Upper lobe of left lung (tissue), 6 donors: ENCODE measurements at regions not wholly inside any gene's neighbourhood (a gene's known extent, or its start where the extent isn't known, plus 50 kb on each side); places are given as distances from the start of the nearest gene placed in this dataset.

Experiments used
- ATAC-seq, 2 donors: fragments of 200-7000 bp; cut with Tn5 transposase; one replicate each; pipeline ENCODE4 v1.9.1; 2022; ENCODE audit warnings: mild to moderate bottlenecking in 2 of 2, moderate library complexity in 2 of 2; ENCODE audit not compliant: low FRiP score in 2 of 2
- DNase-seq, 2 donors: peaks; one replicate each; pipeline ENCODE4 v3.0.0-alpha.2; 2019 to 2020
- H3K27ac ChIP-seq, 4 donors: fragments of 200-600 bp; sonication (generic); one replicate each; pipeline ENCODE4 v1.5.1; 2016 to 2019
- H3K27me3 ChIP-seq, 4 donors: fragments of 200-600 bp; sonication (generic); one replicate each; pipeline ENCODE4 v1.5.1; 2017 to 2019
- H3K36me3 ChIP-seq, 4 donors: fragments of 200-600 bp; sonication (generic); one replicate each; pipeline ENCODE4 v1.5.1; 2016 to 2019
- H3K4me1 ChIP-seq, 4 donors: fragments of 200-600 bp; sonication (generic); one replicate each; pipeline ENCODE4 v1.5.1; 2018 to 2019
- H3K4me3 ChIP-seq, 4 donors: fragments of 200-600 bp; sonication (generic); one replicate each; pipeline ENCODE4 v1.5.1; 2017 to 2019; ENCODE audit warnings: mild to moderate bottlenecking in 2 of 4, moderate library complexity in 1 of 4
- H3K9me3 ChIP-seq, 4 donors: fragments of 200-600 bp; sonication (generic); one replicate each; pipeline ENCODE4 v1.5.1; 2018 to 2019
- CTCF ChIP-seq, 6 experiments: fragments of 450-650 bp in 4 of 6; fragments of 200-600 bp in 2 of 6; sonication (generic) in 2 of 6; IDR thresholded peaks; one replicate each; pipeline ENCODE4 v1.5.1; 2016 to 2019; ENCODE audit warnings: antibody characterized with exemption in 6 of 6
- EP300 ChIP-seq, 4 donors: sonication (generic); formaldehyde crosslinking; IDR thresholded peaks; one replicate each; pipeline ENCODE4 v1.5.1; 2017; ENCODE audit warnings: antibody characterized with exemption in 4 of 4, control low read depth in 2 of 4
- POLR2A ChIP-seq, 4 donors: fragments of 450-650 bp; IDR thresholded peaks; one replicate each; pipeline ENCODE4 v1.5.1; 2016 to 2017; ENCODE audit warnings: antibody characterized with exemption in 4 of 4, mild to moderate bottlenecking in 2 of 4
- POLR2AphosphoS5 ChIP-seq, 2 donors: sonication (generic); formaldehyde crosslinking; IDR thresholded peaks; one replicate each; pipeline ENCODE4 v1.5.1; 2017; ENCODE audit warnings: antibody characterized with exemption in 2 of 2
- WGBS, 2 donors: methylation state at CpG; one replicate each; pipeline ENCODE4 v1.1.5; 2017 to 2018; 5-methylcytosine and 5-hydroxymethylcytosine counted together
- donor health status: DM: no; HTN: no; CAD: no; lungs with moderate emphysema.
- donor health status: DM: no; HTN: yes; CAD: no; lungs with severe emphysema.

DNA sequence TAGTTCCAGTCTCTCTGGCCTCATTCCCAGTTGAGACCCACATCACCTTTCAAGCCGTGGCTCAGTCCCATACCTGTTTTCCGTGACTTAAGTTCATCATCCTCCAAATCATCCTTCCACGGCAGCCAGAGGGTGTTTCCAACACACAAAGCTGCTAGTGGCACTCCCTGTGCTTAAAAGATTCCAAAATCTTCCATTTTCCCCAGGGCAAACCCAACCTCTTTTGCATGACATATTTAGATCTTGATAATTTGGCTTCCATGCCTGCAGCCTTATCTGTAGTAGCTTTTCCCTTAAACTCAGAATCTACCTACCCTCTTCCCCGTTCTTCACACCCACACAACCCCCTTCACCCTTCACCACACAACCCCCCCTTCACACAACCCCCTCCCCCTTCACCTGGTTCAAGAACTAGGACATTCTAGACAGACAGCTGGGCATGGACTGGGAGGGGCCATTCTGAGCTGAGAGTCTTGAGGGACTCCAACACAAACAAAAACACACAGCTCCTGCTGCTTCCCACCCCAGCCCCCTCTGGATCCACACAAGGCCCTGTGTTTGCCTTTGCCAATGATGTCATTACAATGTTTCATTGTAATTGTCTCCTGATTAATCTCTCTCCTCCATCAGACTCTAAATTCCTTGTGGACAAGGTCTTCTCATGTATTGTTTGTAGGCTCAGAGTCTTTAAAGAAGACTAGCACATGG is 268.2 kb downstream of the SH3GL2 start:
- Histone ChIP-seq H3K27me3 (no peaks in the 10 kb centered on the region), H3K4me1 (no peaks in the 10 kb centered on the region), H3K27ac (no peak overlapping the region), H3K36me3 (no peaks in the 10 kb centered on the region), H3K4me3 (no peak overlapping the region), H3K9me3 (peaks cover 0 to 13% (median 3%) of the 10 kb centered on the region in 4 donors)
- ATAC-seq (no peak), DNase-seq (no peak)
- WGBS, 2 donors = 73 to 78% methylated on average over 4 of the region's 4 CpGs
- no peak for TF ChIP-seq POLR2A (IDR thresholded peaks at IDR 0.05)
- no peak for TF ChIP-seq POLR2AphosphoS5 (IDR thresholded peaks at IDR 0.05)

- TF ChIP-seq POLR2A (IDR thresholded peaks at IDR 0.05) (no peak), POLR2AphosphoS5 (IDR thresholded peaks at IDR 0.05) (no peak), CTCF (IDR thresholded peaks at IDR 0.05) (no peak), EP300 (IDR thresholded peaks at IDR 0.05) (no peak)
- H3K27ac ChIP-seq = no peak overlapping the region
- no peak for ATAC-seq
- no peaks in the 10 kb centered on the region for H3K36me3 ChIP-seq
- H3K27me3 ChIP-seq = no peaks in the 10 kb centered on the region
- DNase-seq = no peak
- H3K9me3 ChIP-seq = peaks cover 0 to 13% (median 3%) of the 10 kb centered on the region in 4 donors
- 40 to 68% methylated on average over 3 of the region's 3 CpGs for WGBS, 2 donors
- H3K4me3 ChIP-seq = no peak overlapping the region
- H3K4me1 ChIP-seq = no peaks in the 10 kb centered on the region
Observed at GRCh38 chr9:17847908-17848307, 269.0 kb downstream of the SH3GL2 start.

- Histone ChIP-seq H3K9me3 (no peaks in the 10 kb centered on the region), H3K4me3 (no peak overlapping the region), H3K27me3 (no peaks in the 10 kb centered on the region), H3K27ac (no peak overlapping the region), H3K36me3 (no peaks in the 10 kb centered on the region), H3K4me1 (no peaks in the 10 kb centered on the region)
- ATAC-seq (no peak), DNase-seq (no peak)
- TF ChIP-seq CTCF (IDR thresholded peaks at IDR 0.05) (no peak), POLR2AphosphoS5 (IDR thresholded peaks at IDR 0.05) (no peak), EP300 (IDR thresholded peaks at IDR 0.05) (no peak), POLR2A (IDR thresholded peaks at IDR 0.05) (no peak)
- 33 to 53% methylated on average over 1 to 2 of the region's 2 CpGs for WGBS, 2 donors
Observed at GRCh38 chr9:17852108-17852507, 273.2 kb downstream of the SH3GL2 start.

DNA sequence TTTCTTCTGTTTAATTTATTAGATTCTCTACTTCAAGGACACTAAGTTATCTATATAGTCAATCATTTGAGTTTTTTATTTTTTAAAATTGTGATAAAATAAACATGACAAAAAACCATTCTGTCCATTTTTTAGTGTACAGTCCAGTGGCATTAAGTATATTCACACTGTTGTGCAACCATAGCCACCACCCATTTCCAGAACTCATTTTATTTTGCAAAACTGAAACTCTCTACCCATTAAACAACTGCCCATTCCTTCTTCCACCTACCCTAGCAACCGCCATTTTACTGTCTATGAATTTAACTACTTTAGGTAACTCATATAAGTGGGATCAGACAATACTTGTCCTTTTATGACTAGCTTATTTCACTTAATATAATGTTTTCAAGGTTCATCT is 275.6 kb downstream of the SH3GL2 start:
- Histone ChIP-seq H3K27me3 (no peaks in the 10 kb centered on the region), H3K27ac (no peak overlapping the region), H3K36me3 (no peaks in the 10 kb centered on the region), H3K4me1 (no peaks in the 10 kb centered on the region), H3K4me3 (no peak overlapping the region), H3K9me3 (no peaks in the 10 kb centered on the region)
- TF ChIP-seq POLR2A (IDR thresholded peaks at IDR 0.05) (no peak), CTCF (IDR thresholded peaks at IDR 0.05) (no peak), EP300 (IDR thresholded peaks at IDR 0.05) (no peak), POLR2AphosphoS5 (IDR thresholded peaks at IDR 0.05) (no peak)
- 85 to 87% methylated on average over 1 of the region's 1 CpG for WGBS, 2 donors
- DNase-seq (no peak), ATAC-seq (no peak)

DNA sequence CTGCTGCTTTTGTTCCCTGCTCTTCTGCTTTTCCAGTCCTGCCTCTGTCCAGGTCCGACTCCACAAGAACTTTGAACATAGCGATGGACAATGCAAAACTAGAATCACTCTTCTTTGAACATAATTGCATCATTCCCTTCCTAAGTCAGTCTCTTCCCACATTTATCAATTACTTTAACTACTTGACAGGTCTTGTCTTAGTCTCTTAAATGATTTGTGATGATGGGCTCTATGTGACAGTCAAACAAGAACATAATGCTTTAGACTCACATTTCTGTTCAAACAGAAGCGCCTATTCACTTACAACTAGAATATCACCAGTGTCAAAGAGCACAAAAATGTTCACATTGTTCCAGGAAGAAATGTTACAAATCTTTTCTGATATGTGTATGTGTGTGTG is 278.1 kb downstream of the SH3GL2 start:
- Histone ChIP-seq H3K4me1 (no peaks in the 10 kb centered on the region), H3K27me3 (no peaks in the 10 kb centered on the region), H3K4me3 (no peak overlapping the region), H3K27ac (no peak overlapping the region), H3K36me3 (no peaks in the 10 kb centered on the region), H3K9me3 (no peaks in the 10 kb centered on the region)
- DNase-seq (no peak), ATAC-seq (no peak)
- 89 to 92% methylated on average over 3 of the region's 3 CpGs for WGBS, 2 donors
- TF ChIP-seq POLR2A (IDR thresholded peaks at IDR 0.05) (no peak), POLR2AphosphoS5 (IDR thresholded peaks at IDR 0.05) (no peak), EP300 (IDR thresholded peaks at IDR 0.05) (no peak), CTCF (IDR thresholded peaks at IDR 0.05) (no peak)
